Calu3 (cell line): ENCODE measurements at regions not wholly inside any gene's neighbourhood (a gene's known extent, or its start where the extent isn't known, plus 50 kb on each side); places are given as distances from the start of the nearest gene placed in this dataset.

Experiments
- BruUV-seq: library from RNA; stranded (reverse); fragments of 400-500 nt; replicated peaks from 2 replicates; lab custom pipeline; 2021; lab: Mats Ljungman, UMichigan
- CTCF ChIA-PET: fragments of 300-600 bp; sonication (Branson Sonifier 250); formaldehyde crosslinking; loops from one replicate; lab custom pipeline; 2022; ENCODE audit warnings: antibody characterized with exemption; lab: Charles Lee
- DNase-seq: peaks from one replicate; pipeline ENCODE4 v3.0.0; 2022
- H3K27ac Mint-ChIP-seq: one replicate; pipeline ENCODE4 v1.8.0; 2022; ENCODE audit warnings: mixed read lengths; ENCODE audit not compliant: unreplicated experiment
- H3K27me3 Mint-ChIP-seq: one replicate; pipeline ENCODE4 v1.8.0; 2022; ENCODE audit warnings: mixed read lengths; ENCODE audit not compliant: unreplicated experiment
- H3K36me3 Mint-ChIP-seq: one replicate; pipeline ENCODE4 v1.8.0; 2022; ENCODE audit warnings: mild to moderate bottlenecking, moderate library complexity, mixed read lengths; ENCODE audit not compliant: insufficient read depth, unreplicated experiment
- H3K4me1 Mint-ChIP-seq: one replicate; pipeline ENCODE4 v1.8.0; 2022; ENCODE audit warnings: mild to moderate bottlenecking, low read depth, mixed read lengths; ENCODE audit not compliant: unreplicated experiment
- H3K4me3 Mint-ChIP-seq: one replicate; pipeline ENCODE4 v1.8.0; 2022; ENCODE audit warnings: mild to moderate bottlenecking, low read depth, moderate library complexity, mixed read lengths; ENCODE audit not compliant: unreplicated experiment
- H3K9me3 Mint-ChIP-seq: one replicate; pipeline ENCODE4 v1.8.0; 2022; ENCODE audit warnings: low read depth, mixed read lengths; ENCODE audit not compliant: unreplicated experiment
- CTCF ChIP-seq: fragments of 200-600 bp; IDR thresholded peaks from one replicate; pipeline ENCODE4 v1.8.0; 2022; ENCODE audit warnings: antibody characterized with exemption; ENCODE audit not compliant: unreplicated experiment
- intact Hi-C: fragments of 100-400 bp; cut with micrococcal nuclease; formaldehyde crosslinking; loops from one replicate; pipeline ENCODE4 v1.10.0; 2022; ENCODE audit not compliant: unreplicated experiment

- BruUV-seq, result no TSS peak
Observed at GRCh38 chr4:26220696-26221095, 100.1 kb upstream of the RBPJ start.

GRCh38 chr4:26223155-26223554 is 97.7 kb upstream of the RBPJ start:
- CTCF ChIA-PET, result interaction anchor here (0.7 kb wide), 1 partner anchor 634 kb away, joined by 3 read pairs; no protein-coding TSS in a partner anchor
- no peak for DNase-seq
- Mint-ChIP-seq H3K27ac (no peak overlapping the region), H3K9me3 (no peaks in the 10 kb centered on the region), H3K36me3 (no peaks in the 10 kb centered on the region), H3K27me3 (no peaks in the 10 kb centered on the region), H3K4me1 (peaks cover 34% of the 10 kb centered on the region), H3K4me3 (no peak overlapping the region)
- intact Hi-C loops, result loop anchor here (5.0 to 10.0 kb wide), 2 partner anchors 92 to 141 kb away; no protein-coding TSS in a partner anchor
- TF ChIP-seq CTCF, result no peak
- no TSS peak for BruUV-seq

More at GRCh38 chr4:26220696-26221095, 100.1 kb upstream of the RBPJ start:
- no peak for TF ChIP-seq CTCF
- H3K27me3 Mint-ChIP-seq, result peaks cover under 1% of the 10 kb centered on the region
- no peaks in the 10 kb centered on the region for H3K36me3 Mint-ChIP-seq
- peak overlapping the region; percentile 61 for H3K4me3 Mint-ChIP-seq
- peaks cover 34% of the 10 kb centered on the region for H3K4me1 Mint-ChIP-seq
- peak overlapping the region; percentile 80 for H3K27ac Mint-ChIP-seq
- peak; percentile 31 for DNase-seq
- intact Hi-C loops, result loop anchor here (5.0 to 10.0 kb wide), 2 partner anchors 94 to 138 kb away; no protein-coding TSS in a partner anchor
- CTCF ChIA-PET, result no interaction called here
- no peaks in the 10 kb centered on the region for H3K9me3 Mint-ChIP-seq

- DNase-seq, result no peak
- no TSS peak for BruUV-seq
- Mint-ChIP-seq H3K36me3 (no peaks in the 10 kb centered on the region), H3K27me3 (no peaks in the 10 kb centered on the region), H3K27ac (no peak overlapping the region), H3K9me3 (no peaks in the 10 kb centered on the region), H3K4me1 (peaks cover 4% of the 10 kb centered on the region), H3K4me3 (no peak overlapping the region)
- intact Hi-C loops, result loop anchor here (10.0 kb wide), 1 partner anchor 88 kb away; no protein-coding TSS in a partner anchor
- no peak for TF ChIP-seq CTCF
- CTCF ChIA-PET, result no interaction called here
Observed at GRCh38 chr4:26226629-26227376, 94.0 kb upstream of the RBPJ start.

- Mint-ChIP-seq H3K4me3 (no peak overlapping the region), H3K4me1 (no peaks in the 10 kb centered on the region), H3K9me3 (no peaks in the 10 kb centered on the region), H3K27me3 (no peaks in the 10 kb centered on the region), H3K36me3 (no peaks in the 10 kb centered on the region), H3K27ac (no peak overlapping the region)
- CTCF ChIA-PET, result no interaction called here
- BruUV-seq, result no TSS peak
- intact Hi-C loops, result loop anchor here (10.0 kb wide), 1 partner anchor 87 kb away; no protein-coding TSS in a partner anchor
- TF ChIP-seq CTCF, result no peak
- no peak for DNase-seq
Observed at GRCh38 chr4:26227601-26228229, 93.1 kb upstream of the RBPJ start.
